AG10803 (cell line): ENCODE measurements at regions not wholly inside any gene's neighbourhood (a gene's known extent, or its start where the extent isn't known, plus 50 kb on each side); places are given as distances from the start of the nearest gene placed in this dataset.
A peak's percentile ranks its signal among the peaks of the same experiment; 100 is the strongest.

Experiments
- DNase-seq: peaks from one replicate; pipeline ENCODE4 v3.0.0; 2010; ENCODE audit warnings: low read depth
- H3K4me3 ChIP-seq: 2 replicates; pipeline ENCODE4 v1.5.1; 2011; ENCODE audit warnings: mild to moderate bottlenecking, low read length, control low read depth
- TF ChIP-seq, protein P1 (sequence below): conservative IDR thresholded peaks from 2 replicates; pipeline ENCODE4 v1.5.1; 2011; ENCODE audit warnings: mild to moderate bottlenecking, low read length, control low read depth, inconsistent platforms

DNA sequence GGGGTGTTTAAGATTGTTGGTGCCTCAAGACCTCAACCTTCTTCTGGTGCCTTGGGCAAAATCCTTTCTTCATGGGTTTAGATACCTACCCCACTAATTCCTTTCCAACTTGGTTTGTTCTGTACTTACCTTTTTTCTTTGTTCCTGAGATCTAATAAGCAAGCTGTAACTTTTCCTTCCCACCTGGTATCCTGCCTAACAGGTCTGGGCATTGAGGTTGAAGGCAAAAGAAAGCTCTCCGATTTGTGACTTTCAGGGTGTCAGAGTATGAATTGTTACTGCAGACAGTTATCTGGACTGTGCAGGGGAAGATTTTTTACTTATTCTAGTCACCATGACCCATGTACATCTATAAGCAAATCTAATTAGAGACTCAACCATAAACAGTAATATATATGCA, 162.6 kb upstream of the DMRT1 start:
- H3K4me3 ChIP-seq: no peak overlapping the region
- DNase-seq: no peak
- TF ChIP-seq, protein P1, sequence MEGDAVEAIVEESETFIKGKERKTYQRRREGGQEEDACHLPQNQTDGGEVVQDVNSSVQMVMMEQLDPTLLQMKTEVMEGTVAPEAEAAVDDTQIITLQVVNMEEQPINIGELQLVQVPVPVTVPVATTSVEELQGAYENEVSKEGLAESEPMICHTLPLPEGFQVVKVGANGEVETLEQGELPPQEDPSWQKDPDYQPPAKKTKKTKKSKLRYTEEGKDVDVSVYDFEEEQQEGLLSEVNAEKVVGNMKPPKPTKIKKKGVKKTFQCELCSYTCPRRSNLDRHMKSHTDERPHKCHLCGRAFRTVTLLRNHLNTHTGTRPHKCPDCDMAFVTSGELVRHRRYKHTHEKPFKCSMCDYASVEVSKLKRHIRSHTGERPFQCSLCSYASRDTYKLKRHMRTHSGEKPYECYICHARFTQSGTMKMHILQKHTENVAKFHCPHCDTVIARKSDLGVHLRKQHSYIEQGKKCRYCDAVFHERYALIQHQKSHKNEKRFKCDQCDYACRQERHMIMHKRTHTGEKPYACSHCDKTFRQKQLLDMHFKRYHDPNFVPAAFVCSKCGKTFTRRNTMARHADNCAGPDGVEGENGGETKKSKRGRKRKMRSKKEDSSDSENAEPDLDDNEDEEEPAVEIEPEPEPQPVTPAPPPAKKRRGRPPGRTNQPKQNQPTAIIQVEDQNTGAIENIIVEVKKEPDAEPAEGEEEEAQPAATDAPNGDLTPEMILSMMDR: no peak

DNA sequence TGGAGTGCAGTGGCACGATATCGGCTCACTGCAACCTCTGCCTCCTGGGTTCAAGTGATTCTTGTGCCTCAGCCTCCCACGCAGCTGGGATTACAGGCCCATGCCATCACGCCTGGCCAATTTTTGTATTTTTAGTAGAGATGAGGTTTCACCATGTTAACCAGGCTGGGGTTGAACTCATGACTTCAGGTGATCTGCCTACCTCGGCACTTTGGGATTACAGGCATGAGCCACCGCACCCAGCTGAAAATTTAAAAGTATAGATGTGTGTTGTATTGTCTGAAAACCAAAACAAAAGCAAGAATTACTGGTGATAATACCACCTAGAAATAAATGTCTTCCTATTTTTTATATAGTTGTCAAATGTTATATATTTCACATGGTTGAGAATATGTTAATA, 162.0 kb upstream of the DMRT1 start:
- TF ChIP-seq, protein P1: no peak
- no peak for DNase-seq
- H3K4me3 ChIP-seq: no peak overlapping the region

DNA sequence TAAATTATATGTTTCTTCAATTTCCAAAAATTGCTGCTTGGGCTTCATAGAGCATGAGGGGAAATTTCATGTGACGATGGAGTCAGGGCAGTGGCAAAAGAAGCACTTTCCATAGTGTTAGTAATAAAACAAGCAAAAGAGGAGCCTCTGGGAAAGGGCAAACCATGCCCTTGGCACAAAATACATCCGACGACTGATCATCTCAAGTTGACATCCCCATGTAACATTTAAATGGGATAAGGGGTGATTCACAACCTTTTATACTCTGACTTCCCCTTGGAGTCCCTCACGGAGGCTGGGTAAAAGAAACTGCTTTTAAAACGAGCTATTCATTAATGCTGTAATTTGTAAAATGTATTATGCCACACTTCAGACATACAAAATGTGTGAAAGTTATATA, 161.4 kb upstream of the DMRT1 start:
- no peak overlapping the region for H3K4me3 ChIP-seq
- no peak for DNase-seq
- TF ChIP-seq, protein P1: no peak

DNA sequence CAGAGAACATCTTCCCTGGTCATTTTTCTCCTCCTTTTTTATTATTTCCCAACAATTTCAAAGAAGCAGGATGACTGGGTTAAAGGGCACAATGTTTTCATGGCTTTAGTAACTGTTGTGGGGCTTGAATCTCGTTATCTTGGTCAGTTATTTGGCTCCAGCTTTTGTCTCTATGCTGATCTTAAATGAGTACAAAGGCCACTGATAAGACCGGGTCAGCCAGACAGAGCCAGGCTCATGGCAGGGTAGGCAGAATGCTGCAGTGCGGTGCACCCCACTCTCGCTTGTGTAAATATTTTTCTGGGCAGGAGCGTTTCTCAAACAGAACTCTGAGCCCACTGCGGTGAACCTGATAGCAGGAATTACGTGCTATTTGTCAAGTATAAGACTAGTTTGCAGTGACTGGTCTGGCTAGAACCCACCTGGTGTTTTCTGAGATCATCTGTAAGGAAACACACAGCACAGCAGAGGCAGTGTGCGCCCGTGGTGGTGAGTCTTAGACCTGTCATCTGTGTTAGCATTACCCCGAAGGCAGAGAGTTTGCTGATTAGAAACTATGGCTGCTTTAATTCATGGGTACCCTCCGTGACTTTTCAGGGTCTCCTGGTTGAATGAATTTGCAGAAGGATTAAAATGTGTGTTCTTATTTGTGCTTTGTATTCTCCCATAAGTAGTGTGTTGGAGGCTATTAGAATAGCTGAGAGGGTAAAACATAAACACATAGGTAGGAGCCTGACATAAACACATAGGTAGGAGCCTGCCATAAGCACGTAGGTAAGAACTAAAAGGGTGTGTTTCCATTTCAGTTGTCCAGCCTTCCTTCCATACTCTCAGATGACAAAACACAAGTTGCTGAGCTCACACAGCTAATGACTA, 158.6 kb upstream of the DMRT1 start:
- DNase-seq: no peak
- TF ChIP-seq, protein P1: no peak
- no peak overlapping the region for H3K4me3 ChIP-seq

DNA sequence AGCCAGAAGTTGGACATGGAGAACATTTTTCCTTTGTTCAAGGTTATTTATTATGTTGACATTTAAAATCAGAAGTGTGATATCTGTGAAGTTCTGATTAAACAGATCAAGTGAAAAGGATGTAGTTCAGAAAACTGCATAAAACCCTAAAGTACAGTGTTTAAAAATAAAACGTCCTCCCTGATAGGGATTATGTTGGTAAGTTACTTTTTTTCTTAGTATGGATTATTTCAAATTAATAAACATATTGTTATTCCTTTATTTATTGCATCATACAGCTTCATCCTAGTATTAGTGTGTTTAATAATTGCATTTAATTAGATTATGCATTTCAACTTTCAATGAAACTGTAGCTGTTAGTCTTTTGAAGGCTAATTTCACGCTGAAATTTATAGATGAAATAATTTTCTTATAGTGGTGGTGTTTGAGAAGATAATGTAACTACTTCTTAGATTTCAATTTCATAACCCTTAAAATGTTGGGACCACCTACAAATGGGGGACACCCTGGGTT, 157.9 kb upstream of the DMRT1 start:
- TF ChIP-seq, protein P1: no peak
- H3K4me3 ChIP-seq: peak overlapping the region; percentile 65
- no peak for DNase-seq

DNA sequence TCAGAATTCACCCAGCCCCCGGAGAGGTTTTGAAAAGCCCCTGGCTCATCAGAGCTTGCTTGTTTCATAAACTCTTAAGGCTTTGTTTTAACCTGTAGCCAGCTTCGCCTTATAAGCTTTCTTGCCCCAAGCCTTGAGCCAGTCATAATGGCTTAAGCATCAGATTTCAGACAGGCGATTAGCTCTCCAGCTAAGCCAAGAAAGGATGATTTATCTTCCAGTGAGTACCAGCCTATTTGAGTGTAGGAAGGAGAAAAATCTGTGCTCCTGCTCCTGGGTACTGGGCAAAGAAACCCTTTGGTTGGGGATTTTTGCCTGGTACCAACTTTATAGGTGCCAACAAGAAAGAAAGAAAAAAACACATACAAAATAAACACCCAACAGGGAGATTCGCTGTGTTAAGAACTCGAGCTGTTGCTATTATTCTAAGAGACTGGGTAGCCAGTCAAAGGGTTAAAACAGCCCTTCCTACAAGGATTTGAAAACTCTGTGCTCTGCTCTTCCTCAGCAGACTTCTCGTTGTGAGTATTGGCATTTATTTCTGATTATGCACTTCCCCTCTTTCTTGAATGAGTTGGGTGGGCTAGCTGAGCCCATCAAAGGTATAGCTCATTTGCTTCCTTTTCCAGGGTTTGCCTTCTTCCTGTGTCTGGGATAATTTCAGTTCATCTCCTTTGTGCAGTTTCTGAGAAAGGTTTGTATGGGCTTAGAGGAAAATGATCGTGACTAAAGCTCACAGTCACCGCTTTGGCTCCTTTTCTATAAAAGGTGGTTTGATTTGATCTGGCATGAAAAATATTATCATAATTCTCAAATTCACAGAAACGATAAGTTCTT, 157.2 kb upstream of the DMRT1 start:
- peak; percentile 73 for DNase-seq
- peak overlapping the region; percentile 65 for H3K4me3 ChIP-seq
- TF ChIP-seq, protein P1: no peak

DNA sequence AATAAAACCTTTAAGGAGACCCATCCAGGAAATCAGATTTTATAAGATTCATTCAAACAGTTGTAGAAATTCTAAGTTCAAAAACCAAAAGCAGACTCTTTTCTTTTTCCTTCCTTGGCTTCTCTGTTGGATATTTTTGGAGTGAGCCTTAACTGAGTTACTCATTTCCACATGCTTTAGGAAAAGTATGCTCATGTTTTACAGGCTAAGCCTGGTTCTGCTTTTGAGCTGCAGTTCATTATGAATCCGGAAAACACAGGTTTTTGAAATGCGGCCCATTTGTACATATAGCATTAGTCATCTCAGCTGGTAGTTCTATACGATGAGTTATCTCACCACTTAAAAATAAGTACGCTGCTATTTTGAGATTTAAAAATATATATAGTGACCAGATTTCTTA, 156.6 kb upstream of the DMRT1 start:
- H3K4me3 ChIP-seq: peak overlapping the region; percentile 65
- peak; percentile 69 for DNase-seq
- TF ChIP-seq, protein P1: no peak
